IMR-90 (cell line): ENCODE measurements at regions not wholly inside any gene's neighbourhood (a gene's known extent, or its start where the extent isn't known, plus 50 kb on each side); places are given as distances from the start of the nearest gene placed in this dataset.

ENCODE experiments used
- ATAC-seq: fragments of 200-7000 bp; cut with Tn5 transposase; 2 replicates; pipeline ENCODE4 v1.9.1; 2020; ENCODE audit warnings: low read depth, mild to moderate bottlenecking, moderate library complexity
- BruUV-seq: library from RNA; stranded (reverse); fragments of 400-500 nt; replicated peaks from 2 replicates; lab custom pipeline; 2021; lab: Mats Ljungman, UMichigan
- CTCF ChIA-PET: fragments of 300-600 bp; formaldehyde crosslinking; extraction: SDS; loops from one replicate; lab custom pipeline; 2021; ENCODE audit warnings: antibody characterized with exemption; lab: Yijun Ruan, JAX
- POLR2A ChIA-PET: fragments of 300-600 bp; sonication (Branson Sonifier 250); formaldehyde crosslinking; loops from one replicate; lab custom pipeline; 2022; ENCODE audit warnings: antibody characterized with exemption; ENCODE audit not compliant: unreplicated experiment; lab: Charles Lee
- DNase-seq: peaks from one replicate; pipeline ENCODE4 v3.0.0; 2013
- H2AFZ ChIP-seq: replicated peaks from 2 replicates; pipeline ENCODE3; 2013; ENCODE audit warnings: low read length, mild to moderate bottlenecking; ENCODE audit not compliant: poor library complexity
- H2AK5ac ChIP-seq: 2 replicates; pipeline ENCODE4 v1.6.1; 2013; ENCODE audit warnings: low read depth, low read length, inconsistent platforms
- H2AK9ac ChIP-seq: replicated peaks from 2 replicates; pipeline ENCODE3; 2013; ENCODE audit warnings: mild to moderate bottlenecking, low read depth, low read length, moderate library complexity; ENCODE audit not compliant: poor library complexity
- H2BK120ac ChIP-seq: 2 replicates; pipeline ENCODE4 v1.6.1; 2013; ENCODE audit warnings: low read depth, low read length, inconsistent platforms
- H2BK15ac ChIP-seq: 3 replicates; pipeline ENCODE4 v1.6.1; 2013; ENCODE audit warnings: low read depth, low read length, inconsistent platforms
- H2BK20ac ChIP-seq: 2 replicates; pipeline ENCODE4 v1.6.1; 2013; ENCODE audit warnings: low read depth, mild to moderate bottlenecking, inconsistent platforms, low read length, moderate library complexity
- H2BK5ac ChIP-seq: 2 replicates; pipeline ENCODE4 v1.6.1; 2013; ENCODE audit warnings: mild to moderate bottlenecking, low read depth, low read length, inconsistent platforms; ENCODE audit not compliant: poor library complexity, severe bottlenecking
- H3K14ac ChIP-seq: replicated peaks from 2 replicates; pipeline ENCODE4 v1.6.1; 2013; ENCODE audit warnings: low read depth, low read length, inconsistent platforms
- H3K18ac ChIP-seq: 2 replicates; pipeline ENCODE4 v1.6.1; 2013; ENCODE audit warnings: low read depth, low read length, control low read depth
- H3K23ac ChIP-seq: 2 replicates; pipeline ENCODE4 v1.6.1; 2013; ENCODE audit warnings: low read depth, low read length, inconsistent platforms
- H3K27ac ChIP-seq: 2 replicates; pipeline ENCODE4 v1.5.1; 2013; ENCODE audit warnings: mild to moderate bottlenecking, control low read depth, low read length; ENCODE audit not compliant: insufficient read depth
- H3K27me3 ChIP-seq: 2 replicates; pipeline ENCODE4 v1.6.1; 2013; ENCODE audit warnings: low read length; ENCODE audit not compliant: control insufficient read depth, insufficient read depth
- H3K36me3 ChIP-seq: 2 replicates; pipeline ENCODE4 v1.6.1; 2013; ENCODE audit warnings: low read length, mixed read lengths; ENCODE audit not compliant: control insufficient read depth, insufficient read depth
- H3K4ac ChIP-seq: 2 replicates; pipeline ENCODE4 v1.6.1; 2013; ENCODE audit warnings: low read depth, low read length, inconsistent platforms
- H3K4me1 ChIP-seq: 2 replicates; pipeline ENCODE4 v1.6.1; 2013; ENCODE audit warnings: low read length, mixed read lengths; ENCODE audit not compliant: control insufficient read depth, insufficient read depth
- H3K4me2 ChIP-seq: 2 replicates; pipeline ENCODE4 v1.6.1; 2013; ENCODE audit warnings: low read depth, mild to moderate bottlenecking, control low read depth, low read length, moderate library complexity
- H3K4me3 ChIP-seq: 2 replicates; pipeline ENCODE4 v1.5.1; 2013; ENCODE audit warnings: low read depth, mild to moderate bottlenecking, control low read depth, low read length, moderate library complexity; ENCODE audit not compliant: insufficient read depth
- H3K56ac ChIP-seq: 2 replicates; pipeline ENCODE4 v1.6.1; 2013; ENCODE audit warnings: low read length, inconsistent platforms; ENCODE audit not compliant: insufficient read depth; ENCODE audit errors: extremely low read depth
- H3K79me1 ChIP-seq, 2 experiments: 2 replicates each; pipeline ENCODE4 v1.6.1; 2013; ENCODE audit warnings: low read length in 2 of 2, inconsistent platforms in 1 of 2, low read depth in 1 of 2
- H3K9ac ChIP-seq: 2 replicates; pipeline ENCODE4 v1.6.1; 2013; ENCODE audit warnings: low read depth, low read length, control low read depth
- H3K9me1 ChIP-seq: 2 replicates; pipeline ENCODE4 v1.6.1; 2013; ENCODE audit warnings: low read length, inconsistent platforms; ENCODE audit not compliant: insufficient read depth
- H3K9me3 ChIP-seq: 2 replicates; pipeline ENCODE4 v1.6.1; 2013; ENCODE audit warnings: low read length; ENCODE audit not compliant: control insufficient read depth, insufficient read depth
- H4K20me1 ChIP-seq: 2 replicates; pipeline ENCODE4 v1.6.1; 2013; ENCODE audit warnings: low read length, inconsistent platforms; ENCODE audit not compliant: insufficient read depth
- H4K5ac ChIP-seq: 2 replicates; pipeline ENCODE4 v1.6.1; 2013; ENCODE audit warnings: mild to moderate bottlenecking, low read depth, low read length, control low read depth
- H4K8ac ChIP-seq, 2 experiments: 2 replicates each; pipeline ENCODE4 v1.6.1; 2013; ENCODE audit warnings: low read depth in 2 of 2, low read length in 2 of 2, control low read depth in 1 of 2, inconsistent platforms in 1 of 2
- H4K91ac ChIP-seq: 2 replicates; pipeline ENCODE4 v1.6.1; 2013; ENCODE audit warnings: low read depth, low read length, inconsistent platforms; ENCODE audit not compliant: insufficient read depth
- CEBPB ChIP-seq: IDR thresholded peaks from 2 replicates; pipeline ENCODE4 v1.6.1; 2012; ENCODE audit warnings: low read depth, low read length, improper control_type of control experiment
- FOS ChIP-seq: fragments of 150-350 bp; IDR thresholded peaks from 2 replicates; pipeline ENCODE4 v1.6.1; 2016; ENCODE audit warnings: low read depth, low read length
- NFE2L2 ChIP-seq: fragments of 150-350 bp; IDR thresholded peaks from 2 replicates; pipeline ENCODE4 v1.6.1; 2016; ENCODE audit warnings: low read depth, mild to moderate bottlenecking, low read length
- WGBS, 2 experiments: methylation state at CpG; one replicate each; pipeline versions ENCODE4 v1.1.5 to v1.1.7; 2013; ENCODE audit warnings: missing lambda C conversion rate in 2 of 2; ENCODE audit not compliant: insufficient read length in 1 of 2; ENCODE audit errors: extremely low coverage in 2 of 2; 5-methylcytosine and 5-hydroxymethylcytosine counted together
- dilution Hi-C: fragments of 300-500 bp; cut with HindIII; formaldehyde crosslinking; loops from one replicate; pipeline ENCODE4 v1.14.3; 2018; ENCODE audit warnings: low sequenced_read_pairs; ENCODE audit not compliant: unreplicated experiment
- in situ Hi-C: fragments of 300-500 bp; cut with MboI; formaldehyde crosslinking; loops from 3 replicates; pipeline ENCODE4 v1.14.3; 2019; ENCODE audit warnings: low sequenced_read_pairs, inconsistent platforms, mixed read lengths
- intact Hi-C: fragments of 100-400 bp; cut with micrococcal nuclease; formaldehyde crosslinking; loops from 2 replicates; pipeline ENCODE4 v1.10.0; 2022

DNA sequence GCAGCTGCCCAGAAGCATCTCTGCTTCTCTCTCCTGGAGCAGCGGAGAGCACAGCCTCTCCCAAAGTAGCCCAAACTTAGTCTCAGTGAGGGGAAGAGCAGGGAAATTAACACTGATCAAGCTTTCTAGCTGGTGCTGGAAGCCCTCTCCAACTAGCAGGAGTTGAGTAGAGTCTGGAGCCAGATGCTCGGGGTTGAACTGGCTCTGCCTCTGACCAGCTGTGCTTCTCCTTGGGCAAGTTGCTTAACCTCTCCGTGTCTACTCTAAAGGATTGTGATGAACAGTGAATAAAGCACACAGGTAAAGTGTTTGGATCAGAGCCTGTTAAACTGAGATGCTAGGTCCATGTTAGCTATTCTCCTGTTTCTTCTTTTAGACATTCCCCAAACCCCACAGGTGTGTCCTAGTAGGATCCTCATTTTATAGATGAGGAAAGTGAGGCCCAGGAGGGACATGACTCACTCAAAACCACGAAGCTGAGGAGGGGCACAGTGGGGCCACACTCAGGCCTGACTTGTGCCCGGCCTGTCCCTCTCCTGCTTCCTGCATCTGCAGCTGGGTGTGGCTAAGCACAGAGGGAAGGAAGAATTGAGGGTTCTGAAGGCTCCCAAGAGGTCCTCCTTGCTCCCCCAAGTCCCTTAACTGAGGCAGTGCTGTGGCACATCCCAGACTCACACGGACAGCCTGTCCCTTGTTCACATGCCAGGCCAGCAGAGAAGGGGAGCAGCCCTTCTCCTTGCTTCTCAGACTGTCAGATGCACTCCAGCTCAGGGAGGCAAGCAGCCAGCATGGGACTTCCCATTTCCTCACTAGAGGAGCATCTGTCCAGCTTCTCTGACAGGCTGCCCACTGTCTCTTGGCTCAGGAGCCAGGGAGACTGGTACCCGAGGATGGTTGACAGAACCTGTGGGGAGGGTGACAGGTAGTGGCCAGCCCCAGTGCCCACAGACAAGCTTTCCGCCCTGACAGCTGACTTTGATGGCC lies 152.0 kb upstream of the IGSF21 start (continued):
- no peak for TF ChIP-seq FOS

DNA sequence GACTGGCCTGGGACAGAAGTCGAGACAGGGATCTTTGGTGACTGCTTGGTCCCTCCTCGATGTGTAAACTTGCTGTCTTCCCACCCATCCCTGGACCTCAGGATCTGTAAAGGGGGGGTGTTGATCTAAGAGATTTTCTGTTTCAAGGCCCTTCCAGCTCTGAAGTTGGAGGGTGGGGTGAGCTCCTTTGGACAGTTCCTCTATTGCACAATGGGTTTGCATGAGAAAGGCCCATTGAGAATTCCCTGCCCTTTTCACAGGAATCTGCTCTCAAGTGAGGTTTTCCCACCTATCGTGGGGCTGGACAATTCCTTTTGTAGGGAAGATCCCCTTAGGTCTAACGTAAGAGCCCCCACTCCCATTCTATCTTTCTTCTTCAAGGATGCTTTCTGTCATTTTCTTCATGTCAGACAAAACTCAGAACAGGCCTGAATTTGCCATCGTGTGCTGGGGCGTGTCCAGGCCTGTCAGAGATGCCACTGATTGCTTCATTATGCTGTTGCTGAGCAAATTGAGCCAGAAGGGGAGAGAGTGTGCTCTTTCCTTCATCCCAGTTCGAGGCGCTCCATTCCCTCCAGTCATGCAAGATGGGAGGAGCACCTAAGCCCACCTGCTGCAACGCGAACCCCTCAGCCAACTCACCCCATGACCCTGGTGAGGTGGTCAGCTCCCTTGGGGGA lies 149.9 kb upstream of the IGSF21 start:
- Histone ChIP-seq H2BK15ac (no peak overlapping the region), H3K18ac (no peak overlapping the region), H3K27ac (no peak overlapping the region), H3K79me1 (no peaks in the 10 kb centered on the region), H3K56ac (no peak overlapping the region), H2BK5ac (no peak overlapping the region), H3K4ac (no peak overlapping the region), H2AFZ (no peak overlapping the region), H2AK9ac (no peak overlapping the region), H3K9ac (no peak overlapping the region), H3K27me3 (peaks cover 1% of the 10 kb centered on the region; the same call in 1 of the 2 replicates), H3K4me2 (no peak overlapping the region), H3K23ac (no peak overlapping the region), H4K91ac (no peak overlapping the region), H3K14ac (no peak overlapping the region), H3K9me1 (no peaks in the 10 kb centered on the region), H3K4me1 (no peaks in the 10 kb centered on the region), H2BK20ac (no peak overlapping the region), H3K36me3 (no peaks in the 10 kb centered on the region), H3K4me3 (no peak overlapping the region), H2AK5ac (no peak overlapping the region), H2BK120ac (no peak overlapping the region), H4K20me1 (no peaks in the 10 kb centered on the region), H4K8ac (no peak overlapping the region), H4K5ac (no peak overlapping the region), H3K9me3 (no peaks in the 10 kb centered on the region)
- TF ChIP-seq NFE2L2 (no peak), CEBPB (peak; percentile 39; the same call in 1 of the 2 replicates)
- BruUV-seq, result no TSS peak
- DNase-seq (no peak), ATAC-seq (no peak)
- CTCF ChIA-PET, result no interaction called here
- in situ Hi-C loops (no loop called here), intact Hi-C loops (no loop called here), dilution Hi-C loops (no loop called here)
- POLR2A ChIA-PET, result no interaction called here
- 0% methylated on average over 1 of the region's 10 CpGs; no CpG with 5 or more reads in 1 of the 2 experiments for WGBS, 2 experiments
